ENCODE measurements at regions not wholly inside any gene's neighbourhood (a gene's known extent, or its start where the extent isn't known, plus 50 kb on each side); places are given as distances from the start of the nearest gene placed in this dataset.

DNA sequence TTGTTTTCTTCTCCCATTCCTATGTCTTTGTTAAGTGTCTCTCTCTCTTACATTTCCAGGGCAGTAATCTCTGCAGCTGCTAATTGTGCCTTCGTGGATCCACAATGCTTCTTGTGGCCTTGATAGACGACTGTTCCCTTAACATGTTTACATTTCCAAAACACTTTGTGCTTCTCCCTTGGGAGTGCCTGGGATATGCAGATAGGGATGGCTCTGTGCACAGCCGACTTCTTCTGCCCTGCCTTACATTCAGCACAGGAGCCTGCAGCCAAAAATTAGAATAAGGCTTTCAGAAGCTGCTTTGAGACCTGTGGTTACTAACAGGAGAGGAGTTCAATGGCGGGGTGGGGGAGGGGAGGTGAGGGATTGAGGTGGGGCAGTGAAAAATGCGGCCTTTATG, 328.9 kb downstream of the TDRD15 start:
- CTCF ChIA-PET, result no interaction called here
- POLR2A ChIA-PET, result no interaction called here
- Histone ChIP-seq H3K27ac (ENCODE audit: extremely low read depth, low read depth, low read length) (no peak overlapping the region), H3K4me3 (ENCODE audit: low read depth, low read length) (no peak overlapping the region), H3K9me3 (ENCODE audit: control insufficient read depth, insufficient read depth, low read depth, low read length) (no peaks in the 10 kb centered on the region), H3K36me3 (ENCODE audit: control insufficient read depth in 2 of 2, insufficient read depth in 1 of 2, low read length in 2 of 2) (no peaks in the 10 kb centered on the region), H3K4me1 (ENCODE audit: control insufficient read depth, insufficient read depth, low read length) (no peaks in the 10 kb centered on the region)
- no peak for TF ChIP-seq ZNF391 (tag by site-specific recombination; IDR thresholded peaks at IDR 0.05; ENCODE audit: borderline replicate concordance, low read depth)
- TF ChIP-seq ZBTB21 (tag by site-specific recombination; IDR thresholded peaks at IDR 0.05), result no peak
- no peak for TF ChIP-seq ZNF558 (tag by site-specific recombination; IDR thresholded peaks at IDR 0.05)
- TF ChIP-seq ZNF76 (tag by site-specific recombination; IDR thresholded peaks at IDR 0.05; ENCODE audit: borderline replicate concordance, low read depth), result no peak
- TF ChIP-seq ZNF792 (tag by site-specific recombination; IDR thresholded peaks at IDR 0.05), result no peak
- TF ChIP-seq ZNF585B (tag by site-specific recombination; IDR thresholded peaks at IDR 0.05), result no peak
- no peak for TF ChIP-seq ZBTB1 (tag by site-specific recombination; IDR thresholded peaks at IDR 0.05)
- no peak for TF ChIP-seq MEIS1 (CRISPR knock-in tag; IDR thresholded peaks at IDR 0.05; ENCODE audit: borderline replicate concordance)
- no peak for TF ChIP-seq ZNF426 (tag by site-specific recombination; IDR thresholded peaks at IDR 0.05)
- TF ChIP-seq ZNF549 (tag by site-specific recombination; IDR thresholded peaks at IDR 0.05), result no peak
- no peak for TF ChIP-seq ZNF768 (tag by site-specific recombination; IDR thresholded peaks at IDR 0.05)
- no peak for TF ChIP-seq ZNF335 (tag by site-specific recombination; conservative IDR thresholded peaks at IDR 0.05)
- TF ChIP-seq ZBTB48 (tag by site-specific recombination; IDR thresholded peaks at IDR 0.05), result no peak
- TF ChIP-seq, protein P1, sequence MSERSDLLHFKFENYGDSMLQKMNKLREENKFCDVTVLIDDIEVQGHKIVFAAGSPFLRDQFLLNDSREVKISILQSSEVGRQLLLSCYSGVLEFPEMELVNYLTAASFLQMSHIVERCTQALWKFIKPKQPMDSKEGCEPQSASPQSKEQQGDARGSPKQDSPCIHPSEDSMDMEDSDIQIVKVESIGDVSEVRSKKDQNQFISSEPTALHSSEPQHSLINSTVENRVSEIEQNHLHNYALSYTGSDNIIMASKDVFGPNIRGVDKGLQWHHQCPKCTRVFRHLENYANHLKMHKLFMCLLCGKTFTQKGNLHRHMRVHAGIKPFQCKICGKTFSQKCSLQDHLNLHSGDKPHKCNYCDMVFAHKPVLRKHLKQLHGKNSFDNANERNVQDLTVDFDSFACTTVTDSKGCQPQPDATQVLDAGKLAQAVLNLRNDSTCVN (tag by site-specific recombination; optimal IDR thresholded peaks at IDR 0.05), result no peak
- no peak for TF ChIP-seq SP2 (tag by site-specific recombination; IDR thresholded peaks at IDR 0.05)
- no peak for TF ChIP-seq ZNF501 (tag by site-specific recombination; IDR thresholded peaks at IDR 0.05)

DNA sequence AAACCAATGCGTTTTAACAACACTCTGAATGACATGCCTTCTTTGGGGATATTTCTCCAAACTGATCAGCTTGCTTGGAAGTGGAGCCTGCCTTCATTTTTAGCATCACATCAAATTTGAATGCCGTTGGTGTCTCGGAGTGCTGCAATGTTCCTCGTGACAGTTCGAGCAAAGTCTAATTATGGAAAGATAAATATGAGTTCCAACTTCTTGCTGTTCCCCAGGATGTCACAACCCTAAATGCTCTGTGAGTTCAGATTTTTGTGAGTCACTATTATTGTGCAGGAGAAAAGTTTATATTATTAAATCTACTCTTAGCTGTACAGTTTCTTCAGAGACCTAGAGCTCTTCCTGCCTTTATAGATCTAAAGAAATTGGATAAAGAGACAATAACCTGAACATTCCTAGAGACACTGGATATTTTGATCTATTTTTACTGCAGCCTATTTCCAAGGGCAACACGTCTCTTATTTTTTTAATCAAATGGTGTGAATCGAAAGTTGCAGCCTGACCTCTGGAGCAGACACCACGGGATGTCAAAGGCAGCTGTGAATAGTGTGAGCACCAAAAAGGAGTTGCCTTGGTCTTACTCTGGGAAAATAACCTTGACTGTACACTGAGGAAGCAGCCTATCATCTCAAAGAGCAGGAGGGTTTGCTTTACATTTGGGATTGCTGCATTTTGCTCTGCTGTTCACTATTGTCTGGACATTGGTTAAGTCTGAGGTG, 330.1 kb downstream of the TDRD15 start:
- no peak overlapping the region for H3K4me3 ChIP-seq (ENCODE audit: low read depth, low read length)
- no peaks in the 10 kb centered on the region for H3K4me1 ChIP-seq (ENCODE audit: control insufficient read depth, insufficient read depth, low read length)
- CTCF ChIA-PET, result interaction anchor here (0.6 kb wide), 1 partner anchor 32 kb away, joined by 3 read pairs; no protein-coding TSS in a partner anchor
- no peaks in the 10 kb centered on the region for H3K9me3 ChIP-seq (ENCODE audit: control insufficient read depth, insufficient read depth, low read depth, low read length)
- H3K36me3 ChIP-seq (ENCODE audit: control insufficient read depth in 2 of 2, insufficient read depth in 1 of 2, low read length in 2 of 2), result no peaks in the 10 kb centered on the region
- POLR2A ChIA-PET, result no interaction called here
- H3K27ac ChIP-seq (ENCODE audit: extremely low read depth, low read depth, low read length), result no peak overlapping the region
- TF ChIP-seq ZNF670 (tag by site-specific recombination; IDR thresholded peaks at IDR 0.05; ENCODE audit: low read depth) (no peak), ZEB2 (tag by site-specific recombination; IDR thresholded peaks at IDR 0.05) (no peak), ZNF302 (tag by site-specific recombination; IDR thresholded peaks at IDR 0.05; ENCODE audit: low read depth) (no peak), ZNF776 (tag by site-specific recombination; IDR thresholded peaks at IDR 0.05; ENCODE audit: borderline replicate concordance) (no peak), ZNF433 (tag by site-specific recombination; IDR thresholded peaks at IDR 0.05; ENCODE audit: low read depth) (no peak)
- TF ChIP-seq, protein P2, sequence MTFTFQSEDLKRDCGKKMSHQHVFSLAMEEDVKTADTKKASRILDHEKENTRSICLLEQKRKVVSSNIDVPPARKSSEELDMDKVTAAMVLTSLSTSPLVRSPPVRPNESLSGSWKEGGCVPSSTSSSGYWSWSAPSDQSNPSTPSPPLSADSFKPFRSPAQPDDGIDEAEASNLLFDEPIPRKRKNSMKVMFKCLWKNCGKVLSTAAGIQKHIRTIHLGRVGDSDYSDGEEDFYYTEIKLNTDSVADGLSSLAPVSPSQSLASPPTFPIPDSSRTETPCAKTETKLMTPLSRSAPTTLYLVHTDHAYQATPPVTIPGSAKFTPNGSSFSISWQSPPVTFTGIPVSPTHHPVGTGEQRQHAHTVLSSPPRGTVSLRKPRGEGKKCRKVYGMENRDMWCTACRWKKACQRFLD (tag by site-specific recombination; IDR thresholded peaks at IDR 0.05), result no peak
- TF ChIP-seq, protein P3, sequence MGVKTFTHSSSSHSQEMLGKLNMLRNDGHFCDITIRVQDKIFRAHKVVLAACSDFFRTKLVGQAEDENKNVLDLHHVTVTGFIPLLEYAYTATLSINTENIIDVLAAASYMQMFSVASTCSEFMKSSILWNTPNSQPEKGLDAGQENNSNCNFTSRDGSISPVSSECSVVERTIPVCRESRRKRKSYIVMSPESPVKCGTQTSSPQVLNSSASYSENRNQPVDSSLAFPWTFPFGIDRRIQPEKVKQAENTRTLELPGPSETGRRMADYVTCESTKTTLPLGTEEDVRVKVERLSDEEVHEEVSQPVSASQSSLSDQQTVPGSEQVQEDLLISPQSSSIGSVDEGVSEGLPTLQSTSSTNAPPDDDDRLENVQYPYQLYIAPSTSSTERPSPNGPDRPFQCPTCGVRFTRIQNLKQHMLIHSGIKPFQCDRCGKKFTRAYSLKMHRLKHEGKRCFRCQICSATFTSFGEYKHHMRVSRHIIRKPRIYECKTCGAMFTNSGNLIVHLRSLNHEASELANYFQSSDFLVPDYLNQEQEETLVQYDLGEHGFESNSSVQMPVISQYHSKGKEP (tag by site-specific recombination; IDR thresholded peaks at IDR 0.05), result no peak
- TF ChIP-seq, protein P4, sequence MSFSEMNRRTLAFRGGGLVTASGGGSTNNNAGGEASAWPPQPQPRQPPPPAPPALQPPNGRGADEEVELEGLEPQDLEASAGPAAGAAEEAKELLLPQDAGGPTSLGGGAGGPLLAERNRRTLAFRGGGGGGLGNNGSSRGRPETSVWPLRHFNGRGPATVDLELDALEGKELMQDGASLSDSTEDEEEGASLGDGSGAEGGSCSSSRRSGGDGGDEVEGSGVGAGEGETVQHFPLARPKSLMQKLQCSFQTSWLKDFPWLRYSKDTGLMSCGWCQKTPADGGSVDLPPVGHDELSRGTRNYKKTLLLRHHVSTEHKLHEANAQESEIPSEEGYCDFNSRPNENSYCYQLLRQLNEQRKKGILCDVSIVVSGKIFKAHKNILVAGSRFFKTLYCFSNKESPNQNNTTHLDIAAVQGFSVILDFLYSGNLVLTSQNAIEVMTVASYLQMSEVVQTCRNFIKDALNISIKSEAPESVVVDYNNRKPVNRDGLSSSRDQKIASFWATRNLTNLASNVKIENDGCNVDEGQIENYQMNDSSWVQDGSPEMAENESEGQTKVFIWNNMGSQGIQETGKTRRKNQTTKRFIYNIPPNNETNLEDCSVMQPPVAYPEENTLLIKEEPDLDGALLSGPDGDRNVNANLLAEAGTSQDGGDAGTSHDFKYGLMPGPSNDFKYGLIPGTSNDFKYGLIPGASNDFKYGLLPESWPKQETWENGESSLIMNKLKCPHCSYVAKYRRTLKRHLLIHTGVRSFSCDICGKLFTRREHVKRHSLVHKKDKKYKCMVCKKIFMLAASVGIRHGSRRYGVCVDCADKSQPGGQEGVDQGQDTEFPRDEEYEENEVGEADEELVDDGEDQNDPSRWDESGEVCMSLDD (tag by site-specific recombination; IDR thresholded peaks at IDR 0.05), result no peak
- TF ChIP-seq, protein P5, sequence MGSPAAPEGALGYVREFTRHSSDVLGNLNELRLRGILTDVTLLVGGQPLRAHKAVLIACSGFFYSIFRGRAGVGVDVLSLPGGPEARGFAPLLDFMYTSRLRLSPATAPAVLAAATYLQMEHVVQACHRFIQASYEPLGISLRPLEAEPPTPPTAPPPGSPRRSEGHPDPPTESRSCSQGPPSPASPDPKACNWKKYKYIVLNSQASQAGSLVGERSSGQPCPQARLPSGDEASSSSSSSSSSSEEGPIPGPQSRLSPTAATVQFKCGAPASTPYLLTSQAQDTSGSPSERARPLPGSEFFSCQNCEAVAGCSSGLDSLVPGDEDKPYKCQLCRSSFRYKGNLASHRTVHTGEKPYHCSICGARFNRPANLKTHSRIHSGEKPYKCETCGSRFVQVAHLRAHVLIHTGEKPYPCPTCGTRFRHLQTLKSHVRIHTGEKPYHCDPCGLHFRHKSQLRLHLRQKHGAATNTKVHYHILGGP (tag by site-specific recombination; IDR thresholded peaks at IDR 0.05), result no peak
- TF ChIP-seq, protein P6, sequence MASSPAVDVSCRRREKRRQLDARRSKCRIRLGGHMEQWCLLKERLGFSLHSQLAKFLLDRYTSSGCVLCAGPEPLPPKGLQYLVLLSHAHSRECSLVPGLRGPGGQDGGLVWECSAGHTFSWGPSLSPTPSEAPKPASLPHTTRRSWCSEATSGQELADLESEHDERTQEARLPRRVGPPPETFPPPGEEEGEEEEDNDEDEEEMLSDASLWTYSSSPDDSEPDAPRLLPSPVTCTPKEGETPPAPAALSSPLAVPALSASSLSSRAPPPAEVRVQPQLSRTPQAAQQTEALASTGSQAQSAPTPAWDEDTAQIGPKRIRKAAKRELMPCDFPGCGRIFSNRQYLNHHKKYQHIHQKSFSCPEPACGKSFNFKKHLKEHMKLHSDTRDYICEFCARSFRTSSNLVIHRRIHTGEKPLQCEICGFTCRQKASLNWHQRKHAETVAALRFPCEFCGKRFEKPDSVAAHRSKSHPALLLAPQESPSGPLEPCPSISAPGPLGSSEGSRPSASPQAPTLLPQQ (tag by site-specific recombination; IDR thresholded peaks at IDR 0.05), result no peak

All from HEK293 (cell line).